ENCODE measurements at regions not wholly inside any gene's neighbourhood (a gene's known extent, or its start where the extent isn't known, plus 50 kb on each side); places are given as distances from the start of the nearest gene placed in this dataset.

GRCh38 chr2:37581433-37581832 lies 90.0 kb downstream of the CDC42EP3 start:
- no peak for TF ChIP-seq TAF1 (IDR thresholded peaks at IDR 0.05; ENCODE audit: control insufficient read depth, extremely low read depth, insufficient read depth, low read length, severe bottlenecking)
- no peak for TF ChIP-seq NONO (IDR thresholded peaks at IDR 0.05; ENCODE audit: low read depth in 2 of 2, low read length in 1 of 2)
- no peak for TF ChIP-seq ZNF3 (CRISPR knock-in tag; IDR thresholded peaks at IDR 0.05)
- TF ChIP-seq CTCF (IDR thresholded peaks at IDR 0.05 in 2 of 3, conservative IDR thresholded peaks at IDR 0.05 in 1 of 3; ENCODE audit: insufficient read depth in 2 of 3, low read depth in 1 of 3, low read length in 3 of 3) = no peak
- no peak for TF ChIP-seq SREBF2 (CRISPR knock-in tag; IDR thresholded peaks at IDR 0.05)
- no peak for TF ChIP-seq MEF2A (IDR thresholded peaks at IDR 0.05; ENCODE audit: control insufficient read depth, low read depth, low read length)
- TF ChIP-seq ATF3 (IDR thresholded peaks at IDR 0.05) = no peak
- no peak for TF ChIP-seq ATF3 (CRISPR knock-in tag; conservative IDR thresholded peaks at IDR 0.05)
- no peak for TF ChIP-seq RBBP5 (IDR thresholded peaks at IDR 0.05; ENCODE audit: borderline replicate concordance, insufficient read depth, low read length, poor library complexity, severe bottlenecking)
- no peak for TF ChIP-seq PCBP1 (IDR thresholded peaks at IDR 0.05; ENCODE audit: low read depth, low read length, poor library complexity, severe bottlenecking)

Measured in K562 (cell line).